ENCODE measurements at regions not wholly inside any gene's neighbourhood (a gene's known extent, or its start where the extent isn't known, plus 50 kb on each side); places are given as distances from the start of the nearest gene placed in this dataset.

- TF ChIP-seq POLR2A (IDR thresholded peaks at IDR 0.05; ENCODE audit: low read depth) (no peak), POLR2AphosphoS5 (IDR thresholded peaks at IDR 0.05) (no peak), CTCF (IDR thresholded peaks at IDR 0.05) (no peak), EP300 (IDR thresholded peaks at IDR 0.05) (no peak)
These were observed 367.3 kb downstream of the KCNRG start for GRCh38 chr13:50382511-50382910.

Measured in esophagus muscularis mucosa (tissue), 4 donors.